Right kidney (tissue), 1 donor: ENCODE measurements at regions not wholly inside any gene's neighbourhood (a gene's known extent, or its start where the extent isn't known, plus 50 kb on each side); places are given as distances from the start of the nearest gene placed in this dataset.
A peak's percentile ranks its signal among the peaks of the same experiment; 100 is the strongest.

Experiments used
- DNase-seq: peaks from one replicate; pipeline ENCODE4 v3.0.0-alpha.2; 2016

GRCh38 chr6:21967056-21967974, 329.5 kb downstream of the PRL start:
- DNase-seq: no peak

DNA sequence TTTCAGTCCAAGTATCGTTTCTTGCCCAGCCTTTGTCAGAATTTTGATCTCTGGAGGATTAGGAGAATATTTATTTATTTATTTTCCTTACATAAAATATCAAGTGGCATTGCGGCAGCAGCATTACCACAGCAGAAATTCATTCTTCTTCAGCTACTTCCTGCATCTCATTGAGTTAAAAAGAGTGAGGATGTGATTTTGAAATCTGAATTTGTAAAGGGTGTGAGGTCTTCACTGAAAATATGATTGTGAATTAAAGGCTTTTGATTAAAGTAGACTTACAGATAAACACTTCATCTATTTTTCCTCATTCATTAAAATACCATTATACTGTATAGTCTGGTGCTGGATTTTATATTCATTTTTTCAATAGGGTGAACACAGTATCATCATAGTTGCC, 328.4 kb downstream of the PRL start:
- DNase-seq: no peak

DNA sequence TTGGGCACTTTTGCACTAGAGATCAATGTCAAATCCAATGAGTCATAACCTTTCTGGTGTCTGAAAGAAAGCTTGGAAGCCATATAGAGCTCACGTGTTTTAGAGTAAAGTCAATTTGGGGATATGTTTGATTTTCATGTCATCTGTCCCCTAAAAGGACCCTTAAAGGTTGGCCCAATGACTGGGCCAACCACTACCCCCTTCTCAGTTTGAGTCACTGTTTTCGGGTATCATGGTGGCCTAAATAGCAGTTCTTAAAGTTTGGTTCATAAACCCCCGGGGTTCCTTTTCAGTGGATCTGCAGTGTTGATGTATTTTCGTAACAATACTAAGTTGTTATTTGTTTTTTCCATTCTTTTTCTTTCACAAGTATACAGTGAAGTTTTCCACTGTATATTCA, 327.6 kb downstream of the PRL start:
- no peak for DNase-seq

GRCh38 chr6:21970569-21971300, 326.1 kb downstream of the PRL start:
- no peak for DNase-seq

- DNase-seq: no peak
Measured at GRCh38 chr6:21971541-21971940, 325.3 kb downstream of the PRL start.

DNA sequence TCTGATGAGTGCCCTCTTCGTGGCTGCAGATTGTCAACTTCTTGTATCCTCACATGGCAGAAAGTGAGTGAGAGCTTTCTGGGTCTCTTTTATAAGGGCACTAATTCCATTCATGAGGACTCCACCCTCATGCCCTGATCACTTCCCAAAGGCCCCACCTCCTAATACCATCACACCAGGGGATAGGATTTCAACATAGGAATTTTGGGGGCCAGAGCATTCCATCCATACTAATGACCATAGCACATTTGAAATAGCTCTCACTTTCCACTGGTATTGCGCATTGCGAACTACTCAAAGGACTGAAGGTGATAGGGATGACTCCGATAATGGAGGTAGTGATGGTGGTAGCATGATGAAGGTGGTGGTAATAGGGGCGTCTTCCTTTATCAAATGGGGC, 324.3 kb downstream of the PRL start:
- no peak for DNase-seq

DNA sequence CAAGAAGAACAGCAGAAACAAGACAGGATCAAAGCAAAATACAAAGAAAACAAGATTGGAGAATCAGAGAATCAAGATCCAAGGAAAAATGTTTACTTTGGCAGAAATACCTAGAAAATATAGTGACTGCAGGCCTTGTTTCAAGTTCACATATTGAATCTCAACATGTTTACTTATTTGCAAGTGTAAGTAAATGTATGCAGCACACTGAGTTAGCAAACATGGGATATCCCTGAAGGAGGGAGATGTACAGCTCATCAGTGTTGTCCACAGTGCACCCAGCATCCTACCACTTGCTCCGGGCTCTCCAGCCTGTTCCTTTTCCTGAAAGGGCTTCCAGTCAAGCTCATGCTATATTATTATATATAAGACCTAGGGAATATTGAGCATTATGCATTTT, 319.5 kb downstream of the PRL start:
- DNase-seq: no peak

GRCh38 chr6:21981235-21981833, 315.5 kb downstream of the PRL start:
- no peak for DNase-seq

- no peak for DNase-seq
Measured at GRCh38 chr6:21984135-21984534, 312.7 kb downstream of the PRL start.

DNA sequence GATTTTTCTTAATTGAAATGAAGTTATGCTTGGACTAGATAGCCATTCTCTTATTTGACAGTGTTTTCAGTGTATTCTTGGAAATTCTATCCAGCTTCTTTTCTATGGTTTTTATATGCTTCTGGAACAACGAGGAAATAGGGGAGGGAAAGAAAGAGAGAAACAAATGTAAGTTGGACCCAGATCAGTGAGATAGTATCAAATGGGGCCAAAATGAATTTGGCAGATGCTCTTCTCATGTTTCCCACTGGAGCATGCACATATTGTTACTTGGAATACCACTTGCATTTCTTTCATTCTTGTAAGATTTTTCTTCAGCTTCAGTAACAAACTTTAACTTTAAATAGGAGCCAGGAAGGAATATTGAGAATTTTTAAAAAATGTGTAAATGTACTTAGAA, 312.3 kb downstream of the PRL start:
- no peak for DNase-seq

- no peak for DNase-seq
Measured at GRCh38 chr6:21985904-21986303, 310.9 kb downstream of the PRL start.

GRCh38 chr6:21986703-21987102, 310.1 kb downstream of the PRL start:
- DNase-seq: no peak

DNA sequence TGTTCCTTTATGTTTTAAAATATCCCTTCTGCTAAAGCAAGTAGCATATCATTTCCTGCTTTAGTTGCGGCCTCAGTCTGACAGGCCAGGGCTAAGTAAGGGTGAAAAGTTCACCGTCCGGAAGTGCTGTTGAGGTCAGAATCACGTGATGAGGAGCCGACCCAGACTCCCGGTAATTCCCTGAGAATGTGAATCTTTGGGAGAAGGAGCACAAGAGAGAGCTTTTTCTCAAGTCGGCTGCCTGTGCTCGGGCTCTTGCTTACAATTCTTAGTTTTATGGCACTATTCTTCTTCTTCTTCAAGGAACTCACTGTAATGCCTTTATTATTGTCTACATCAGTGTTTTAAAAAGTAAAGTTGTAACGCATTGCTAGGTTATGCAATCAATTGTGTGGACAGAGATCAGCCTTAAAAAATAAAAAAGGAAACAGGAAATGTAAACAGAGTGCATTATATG, 309.3 kb downstream of the PRL start:
- peak; percentile 69 for DNase-seq

DNA sequence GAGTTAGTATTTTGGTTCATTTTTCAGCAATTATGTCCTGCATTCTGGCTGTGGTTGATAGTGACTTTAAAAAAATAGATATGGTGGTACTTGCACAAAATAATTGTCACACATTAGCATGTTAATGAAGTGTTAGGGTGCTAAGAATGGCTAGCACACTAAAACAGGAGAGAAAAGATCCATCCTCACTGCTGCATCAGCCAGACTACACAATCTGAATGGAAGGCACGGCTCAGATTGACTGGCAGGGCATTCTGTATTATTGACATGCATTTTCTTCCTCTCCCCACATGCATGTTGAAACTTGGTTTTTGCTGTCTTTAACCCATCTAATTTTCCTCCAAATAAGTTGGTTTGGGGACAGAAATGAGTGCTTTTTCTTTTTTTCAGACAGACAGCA, 306.3 kb downstream of the PRL start:
- DNase-seq: no peak

DNA sequence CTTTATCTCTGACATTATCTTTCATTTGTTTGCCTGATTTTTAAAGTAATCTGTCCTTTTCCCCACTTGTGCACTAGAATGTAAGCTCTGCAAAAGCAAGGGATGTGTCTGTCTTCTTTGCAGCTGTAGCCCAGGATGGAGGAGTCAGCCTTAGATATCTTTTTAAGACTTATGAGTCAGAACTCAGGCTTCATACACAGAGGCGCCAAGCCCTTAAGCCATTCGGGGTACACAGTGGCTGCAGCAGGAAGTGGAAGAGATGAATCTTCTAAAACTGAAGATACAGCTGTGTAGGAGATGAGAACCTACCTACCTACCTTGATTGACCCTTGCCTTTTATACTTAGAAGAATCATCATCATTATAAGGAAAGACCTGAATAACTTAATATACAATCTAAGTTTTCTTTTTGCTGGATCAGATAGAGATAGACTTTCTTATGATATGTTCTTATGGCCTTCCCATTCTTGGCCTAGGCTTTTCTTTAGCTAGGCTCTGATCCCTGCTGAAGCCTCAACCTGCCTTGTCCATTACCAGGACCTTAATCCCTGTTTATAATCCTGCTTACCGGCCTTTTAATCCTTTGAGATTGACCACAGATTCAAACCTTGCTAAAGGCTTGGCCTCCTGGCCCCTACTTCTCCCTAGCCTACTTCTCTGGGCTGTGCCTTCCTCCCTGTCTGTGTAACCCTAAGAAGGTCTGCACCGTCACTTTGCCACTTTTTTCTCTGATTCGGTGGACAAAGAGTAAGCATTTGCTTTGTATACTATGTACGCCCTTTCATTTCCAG, 304.5 kb downstream of the PRL start:
- DNase-seq: no peak

GRCh38 chr6:21993841-21994240, 303.0 kb downstream of the PRL start:
- no peak for DNase-seq

DNA sequence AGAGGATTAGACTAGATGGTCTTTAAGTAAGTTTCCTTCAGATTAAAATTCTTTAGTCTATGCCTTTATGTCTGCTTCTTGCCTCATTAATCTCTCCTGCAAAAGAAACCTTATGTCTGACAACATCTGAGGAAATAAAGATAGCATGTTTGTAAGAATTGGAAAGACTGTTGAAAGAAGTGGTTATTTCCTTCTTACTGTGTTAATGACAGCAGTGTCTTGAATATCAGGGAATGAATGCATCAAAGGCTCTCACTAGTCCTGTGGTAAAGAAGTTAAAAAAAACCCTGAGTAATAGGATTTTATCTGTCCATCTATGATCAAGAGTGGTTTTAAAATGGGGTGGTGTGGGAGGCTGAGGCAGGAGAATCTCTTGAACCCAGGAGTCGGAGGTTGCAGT, 302.0 kb downstream of the PRL start:
- DNase-seq: no peak

DNA sequence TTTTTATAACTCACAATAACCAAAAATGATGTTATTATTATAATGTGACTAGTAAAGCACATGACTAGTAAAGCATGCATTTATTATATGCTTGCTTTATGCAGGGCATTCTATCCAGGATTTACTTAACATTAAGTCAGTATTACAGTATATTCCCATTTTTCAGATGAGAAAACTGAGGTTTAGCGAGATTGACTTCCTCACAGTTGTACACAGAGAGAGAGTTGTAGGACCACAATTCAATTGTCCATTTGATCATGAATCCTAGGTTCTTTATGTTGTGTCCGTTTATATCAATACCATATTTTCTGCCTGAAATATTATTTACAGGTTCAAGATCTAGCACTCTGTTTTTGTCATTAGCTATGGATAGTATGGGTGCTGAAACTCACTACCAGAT, 301.5 kb downstream of the PRL start:
- no peak for DNase-seq

DNA sequence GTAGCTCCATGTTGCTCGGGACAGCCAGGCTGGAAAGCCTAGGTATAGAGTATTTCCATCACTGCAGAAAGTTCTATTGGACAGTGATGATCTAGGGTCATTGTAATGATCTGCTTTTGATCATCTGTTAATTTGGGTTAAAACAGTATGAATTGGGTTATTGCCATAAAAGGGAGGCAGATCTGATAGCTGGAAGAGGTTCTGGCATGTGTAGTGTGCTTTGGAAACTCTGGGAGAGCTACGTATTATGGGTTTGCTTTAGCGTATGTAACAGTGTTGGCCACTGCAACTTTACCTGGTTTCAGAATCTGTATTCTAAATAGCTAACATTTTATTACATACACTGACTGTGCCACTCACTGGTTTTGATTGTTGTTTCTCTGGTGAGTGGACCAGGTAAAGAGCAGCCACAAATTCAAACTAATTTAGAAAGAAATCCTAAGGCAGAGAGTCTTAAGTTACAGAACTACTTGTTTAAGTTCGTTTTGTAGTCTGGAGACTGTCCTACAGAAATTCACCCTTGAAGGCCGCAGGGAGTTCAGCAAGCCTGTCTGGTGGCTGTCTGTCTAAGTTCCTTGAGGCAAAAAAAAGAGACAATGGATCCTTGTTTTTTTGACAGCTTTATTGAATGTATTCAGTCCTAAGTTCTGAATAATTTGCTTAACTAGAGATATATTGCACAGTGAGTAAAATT, 300.3 kb downstream of the PRL start:
- no peak for DNase-seq

- DNase-seq: no peak
Measured at GRCh38 chr6:21997119-21998037, 299.5 kb downstream of the PRL start.

- DNase-seq: no peak
Measured at GRCh38 chr6:21998582-21998981, 298.3 kb downstream of the PRL start.
